Esophagus squamous epithelium (tissue), 4 donors: ENCODE measurements at regions not wholly inside any gene's neighbourhood (a gene's known extent, or its start where the extent isn't known, plus 50 kb on each side); places are given as distances from the start of the nearest gene placed in this dataset.

Experiments
- POLR2A ChIP-seq, 4 donors: fragments of 450-650 bp; IDR thresholded peaks; one replicate each; pipeline ENCODE4 v1.6.1; 2017; ENCODE audit warnings: antibody characterized with exemption in 4 of 4, mild to moderate bottlenecking in 4 of 4, moderate library complexity in 3 of 4
- TF ChIP-seq, protein P1 (sequence below), 6 experiments: fragments of 450-650 bp in 4 of 6; fragments of 200-600 bp in 2 of 6; sonication (generic) in 2 of 6; IDR thresholded peaks; one replicate each; pipeline ENCODE4 v1.5.1; 2016 to 2019; ENCODE audit warnings: antibody characterized with exemption in 6 of 6, mild to moderate bottlenecking in 4 of 6, moderate library complexity in 4 of 6

DNA sequence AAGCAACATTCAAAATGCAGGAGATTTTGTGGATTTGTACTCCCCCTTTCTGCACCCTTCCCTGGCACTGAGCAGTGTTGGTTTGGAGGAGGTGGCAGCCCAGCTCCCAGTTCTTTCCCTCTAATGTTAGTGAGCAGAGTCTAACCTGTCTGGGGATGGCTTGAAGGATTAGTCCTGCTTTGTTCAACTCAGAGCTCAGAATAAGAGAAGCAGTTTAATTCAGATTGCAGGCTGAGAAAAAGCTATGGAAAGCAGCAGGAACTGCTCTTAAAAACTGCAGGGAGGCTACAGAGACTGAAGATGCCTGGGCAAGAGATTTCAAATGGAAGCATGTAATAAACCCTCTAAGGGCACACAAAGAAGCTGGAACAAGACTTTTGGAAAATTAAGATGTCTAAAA is 223.4 kb upstream of the GGTLC1 start:
- TF ChIP-seq, protein P1, sequence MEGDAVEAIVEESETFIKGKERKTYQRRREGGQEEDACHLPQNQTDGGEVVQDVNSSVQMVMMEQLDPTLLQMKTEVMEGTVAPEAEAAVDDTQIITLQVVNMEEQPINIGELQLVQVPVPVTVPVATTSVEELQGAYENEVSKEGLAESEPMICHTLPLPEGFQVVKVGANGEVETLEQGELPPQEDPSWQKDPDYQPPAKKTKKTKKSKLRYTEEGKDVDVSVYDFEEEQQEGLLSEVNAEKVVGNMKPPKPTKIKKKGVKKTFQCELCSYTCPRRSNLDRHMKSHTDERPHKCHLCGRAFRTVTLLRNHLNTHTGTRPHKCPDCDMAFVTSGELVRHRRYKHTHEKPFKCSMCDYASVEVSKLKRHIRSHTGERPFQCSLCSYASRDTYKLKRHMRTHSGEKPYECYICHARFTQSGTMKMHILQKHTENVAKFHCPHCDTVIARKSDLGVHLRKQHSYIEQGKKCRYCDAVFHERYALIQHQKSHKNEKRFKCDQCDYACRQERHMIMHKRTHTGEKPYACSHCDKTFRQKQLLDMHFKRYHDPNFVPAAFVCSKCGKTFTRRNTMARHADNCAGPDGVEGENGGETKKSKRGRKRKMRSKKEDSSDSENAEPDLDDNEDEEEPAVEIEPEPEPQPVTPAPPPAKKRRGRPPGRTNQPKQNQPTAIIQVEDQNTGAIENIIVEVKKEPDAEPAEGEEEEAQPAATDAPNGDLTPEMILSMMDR (IDR thresholded peaks at IDR 0.05): no peak
- TF ChIP-seq POLR2A (IDR thresholded peaks at IDR 0.05): no peak
